ENCODE measurements at regions not wholly inside any gene's neighbourhood (a gene's known extent, or its start where the extent isn't known, plus 50 kb on each side); places are given as distances from the start of the nearest gene placed in this dataset.
A peak's percentile ranks its signal among the peaks of the same experiment; 100 is the strongest.

- TF ChIP-seq CTCF (conservative IDR thresholded peaks at IDR 0.05; ENCODE audit: control insufficient read depth, insufficient read depth, low read depth, low read length), result no peak
- peak; percentile 80 for DNase-seq (ENCODE audit: low read depth)
- H3K4me3 ChIP-seq (ENCODE audit: control insufficient read depth, low read depth, low read length), result no peak overlapping the region
Measured at GRCh38 chr6:43842231-43842794, 72.3 kb downstream of the VEGFA start.

GRCh38 chr6:43840490-43841218 lies 70.6 kb downstream of the VEGFA start:
- H3K4me3 ChIP-seq (ENCODE audit: control insufficient read depth, low read depth, low read length), result no peak overlapping the region
- DNase-seq (ENCODE audit: low read depth), result peak; percentile 60

GRCh38 chr6:43838276-43839036 lies 68.4 kb downstream of the VEGFA start:
- H3K4me3 ChIP-seq (ENCODE audit: control insufficient read depth, low read depth, low read length), result no peak overlapping the region
- DNase-seq (ENCODE audit: low read depth), result peak; percentile 69
- peak; percentile 43 for TF ChIP-seq CTCF (conservative IDR thresholded peaks at IDR 0.05; ENCODE audit: control insufficient read depth, insufficient read depth, low read depth, low read length)

More at GRCh38 chr6:43840490-43841218, 70.6 kb downstream of the VEGFA start:
- TF ChIP-seq CTCF (conservative IDR thresholded peaks at IDR 0.05; ENCODE audit: control insufficient read depth, insufficient read depth, low read depth, low read length), result no peak

GRCh38 chr6:43837507-43837906 lies 67.5 kb downstream of the VEGFA start:
- no peak overlapping the region for H3K4me3 ChIP-seq (ENCODE audit: control insufficient read depth, low read depth, low read length)
- DNase-seq (ENCODE audit: low read depth), result no peak
- no peak for TF ChIP-seq CTCF (conservative IDR thresholded peaks at IDR 0.05; ENCODE audit: control insufficient read depth, insufficient read depth, low read depth, low read length)

- TF ChIP-seq CTCF (conservative IDR thresholded peaks at IDR 0.05; ENCODE audit: control insufficient read depth, insufficient read depth, low read depth, low read length), result no peak
- no peak overlapping the region for H3K4me3 ChIP-seq (ENCODE audit: control insufficient read depth, low read depth, low read length)
- DNase-seq (ENCODE audit: low read depth), result peak; percentile 40
Measured at GRCh38 chr6:43836507-43837240, 66.7 kb downstream of the VEGFA start.
